ENCODE measurements at regions not wholly inside any gene's neighbourhood (a gene's known extent, or its start where the extent isn't known, plus 50 kb on each side); places are given as distances from the start of the nearest gene placed in this dataset.

GRCh38 chr2:19743641-19744040 is 158.1 kb downstream of the TTC32 start:
- Mint-ChIP-seq H3K27ac (no peak overlapping the region), H3K4me1 (ENCODE audit: low read depth) (no peaks in the 10 kb centered on the region), H3K4me3 (no peak overlapping the region), H3K27me3 (peaks cover 12% of the 10 kb centered on the region), H3K36me3 (ENCODE audit: low read depth) (no peaks in the 10 kb centered on the region), H3K9me3 (no peaks in the 10 kb centered on the region)
- no peak for DNase-seq

GRCh38 chr2:19742872-19743271 is 158.9 kb downstream of the TTC32 start:
- no peak overlapping the region for H3K27ac Mint-ChIP-seq
- no peaks in the 10 kb centered on the region for H3K4me1 Mint-ChIP-seq (ENCODE audit: low read depth)
- H3K9me3 Mint-ChIP-seq: no peaks in the 10 kb centered on the region
- DNase-seq: no peak
- peaks cover 18% of the 10 kb centered on the region for H3K27me3 Mint-ChIP-seq
- H3K36me3 Mint-ChIP-seq (ENCODE audit: low read depth): no peaks in the 10 kb centered on the region
- H3K4me3 Mint-ChIP-seq: no peak overlapping the region

GRCh38 chr2:19739256-19739655 is 162.5 kb downstream of the TTC32 start:
- no peak overlapping the region for H3K27ac Mint-ChIP-seq
- no peaks in the 10 kb centered on the region for H3K36me3 Mint-ChIP-seq (ENCODE audit: low read depth)
- no peak overlapping the region for H3K4me3 Mint-ChIP-seq
- H3K27me3 Mint-ChIP-seq: peaks cover 32% of the 10 kb centered on the region
- no peaks in the 10 kb centered on the region for H3K9me3 Mint-ChIP-seq
- DNase-seq: no peak
- no peaks in the 10 kb centered on the region for H3K4me1 Mint-ChIP-seq (ENCODE audit: low read depth)

- Mint-ChIP-seq H3K9me3 (no peaks in the 10 kb centered on the region), H3K27ac (no peak overlapping the region), H3K36me3 (ENCODE audit: low read depth) (no peaks in the 10 kb centered on the region), H3K4me1 (ENCODE audit: low read depth) (no peaks in the 10 kb centered on the region), H3K27me3 (peaks cover 32% of the 10 kb centered on the region), H3K4me3 (no peak overlapping the region)
- no peak for DNase-seq
Observed at GRCh38 chr2:19738707-19739106, 163.1 kb downstream of the TTC32 start.

- Mint-ChIP-seq H3K27ac (no peak overlapping the region), H3K4me3 (no peak overlapping the region), H3K9me3 (no peaks in the 10 kb centered on the region), H3K36me3 (ENCODE audit: low read depth) (no peaks in the 10 kb centered on the region), H3K4me1 (ENCODE audit: low read depth) (no peaks in the 10 kb centered on the region), H3K27me3 (peaks cover 36% of the 10 kb centered on the region)
- no peak for DNase-seq
Observed at GRCh38 chr2:19736191-19736831, 165.5 kb downstream of the TTC32 start.

GRCh38 chr2:19733951-19734425 is 167.8 kb downstream of the TTC32 start:
- no peak overlapping the region for H3K4me3 Mint-ChIP-seq
- H3K9me3 Mint-ChIP-seq: no peaks in the 10 kb centered on the region
- H3K4me1 Mint-ChIP-seq (ENCODE audit: low read depth): no peaks in the 10 kb centered on the region
- H3K27ac Mint-ChIP-seq: no peak overlapping the region
- H3K36me3 Mint-ChIP-seq (ENCODE audit: low read depth): no peaks in the 10 kb centered on the region
- peaks cover 26% of the 10 kb centered on the region for H3K27me3 Mint-ChIP-seq
- no peak for DNase-seq

- DNase-seq: no peak
- Mint-ChIP-seq H3K36me3 (ENCODE audit: low read depth) (no peaks in the 10 kb centered on the region), H3K9me3 (no peaks in the 10 kb centered on the region), H3K4me1 (ENCODE audit: low read depth) (no peaks in the 10 kb centered on the region), H3K27ac (no peak overlapping the region), H3K4me3 (no peak overlapping the region), H3K27me3 (peaks cover 22% of the 10 kb centered on the region)
Observed at GRCh38 chr2:19733390-19733789, 168.4 kb downstream of the TTC32 start.

- no peak for DNase-seq
- peaks cover 17% of the 10 kb centered on the region for H3K27me3 Mint-ChIP-seq
- no peak overlapping the region for H3K4me3 Mint-ChIP-seq
- H3K4me1 Mint-ChIP-seq (ENCODE audit: low read depth): no peaks in the 10 kb centered on the region
- no peaks in the 10 kb centered on the region for H3K36me3 Mint-ChIP-seq (ENCODE audit: low read depth)
- H3K27ac Mint-ChIP-seq: no peak overlapping the region
- H3K9me3 Mint-ChIP-seq: no peaks in the 10 kb centered on the region
Observed at GRCh38 chr2:19732255-19732654, 169.5 kb downstream of the TTC32 start.

- DNase-seq: no peak
- Mint-ChIP-seq H3K27ac (no peak overlapping the region), H3K27me3 (peaks cover 17% of the 10 kb centered on the region), H3K9me3 (no peaks in the 10 kb centered on the region), H3K4me1 (ENCODE audit: low read depth) (no peaks in the 10 kb centered on the region), H3K4me3 (no peak overlapping the region), H3K36me3 (ENCODE audit: low read depth) (no peaks in the 10 kb centered on the region)
Observed at GRCh38 chr2:19731515-19731914, 170.3 kb downstream of the TTC32 start.

- no peaks in the 10 kb centered on the region for H3K9me3 Mint-ChIP-seq
- no peak overlapping the region for H3K27ac Mint-ChIP-seq
- peaks cover 17% of the 10 kb centered on the region for H3K27me3 Mint-ChIP-seq
- H3K4me1 Mint-ChIP-seq (ENCODE audit: low read depth): no peaks in the 10 kb centered on the region
- no peaks in the 10 kb centered on the region for H3K36me3 Mint-ChIP-seq (ENCODE audit: low read depth)
- no peak for DNase-seq
- no peak overlapping the region for H3K4me3 Mint-ChIP-seq
Observed at GRCh38 chr2:19731037-19731436, 170.7 kb downstream of the TTC32 start.

GRCh38 chr2:19728125-19728524 is 173.7 kb downstream of the TTC32 start:
- H3K9me3 Mint-ChIP-seq: no peaks in the 10 kb centered on the region
- H3K4me3 Mint-ChIP-seq: no peak overlapping the region
- H3K27me3 Mint-ChIP-seq: peaks cover 4% of the 10 kb centered on the region
- no peaks in the 10 kb centered on the region for H3K4me1 Mint-ChIP-seq (ENCODE audit: low read depth)
- no peak for DNase-seq
- H3K36me3 Mint-ChIP-seq (ENCODE audit: low read depth): no peaks in the 10 kb centered on the region
- H3K27ac Mint-ChIP-seq: no peak overlapping the region

GRCh38 chr2:19725392-19725791 is 176.4 kb downstream of the TTC32 start:
- Mint-ChIP-seq H3K27me3 (no peaks in the 10 kb centered on the region), H3K9me3 (no peaks in the 10 kb centered on the region), H3K36me3 (ENCODE audit: low read depth) (no peaks in the 10 kb centered on the region), H3K4me3 (no peak overlapping the region), H3K4me1 (ENCODE audit: low read depth) (no peaks in the 10 kb centered on the region), H3K27ac (no peak overlapping the region)
- no peak for DNase-seq

- Mint-ChIP-seq H3K36me3 (ENCODE audit: low read depth) (no peaks in the 10 kb centered on the region), H3K27me3 (no peaks in the 10 kb centered on the region), H3K4me3 (no peak overlapping the region), H3K9me3 (no peaks in the 10 kb centered on the region), H3K27ac (no peak overlapping the region), H3K4me1 (ENCODE audit: low read depth) (no peaks in the 10 kb centered on the region)
- no peak for DNase-seq
Observed at GRCh38 chr2:19723021-19723420, 178.8 kb downstream of the TTC32 start.

- H3K27me3 Mint-ChIP-seq: peaks cover 3% of the 10 kb centered on the region
- no peak overlapping the region for H3K4me3 Mint-ChIP-seq
Observed at GRCh38 chr2:19722531-19722971, 179.2 kb downstream of the TTC32 start.

GRCh38 chr2:19720306-19720705 is 181.5 kb downstream of the TTC32 start:
- Mint-ChIP-seq H3K27ac (no peak overlapping the region), H3K4me3 (no peak overlapping the region), H3K4me1 (ENCODE audit: low read depth) (no peaks in the 10 kb centered on the region), H3K27me3 (peaks cover 4% of the 10 kb centered on the region), H3K36me3 (ENCODE audit: low read depth) (no peaks in the 10 kb centered on the region), H3K9me3 (no peaks in the 10 kb centered on the region)
- DNase-seq: no peak

More at GRCh38 chr2:19722531-19722971, 179.2 kb downstream of the TTC32 start:
- Mint-ChIP-seq H3K9me3 (no peaks in the 10 kb centered on the region), H3K36me3 (ENCODE audit: low read depth) (no peaks in the 10 kb centered on the region), H3K27ac (no peak overlapping the region), H3K4me1 (ENCODE audit: low read depth) (no peaks in the 10 kb centered on the region)
- DNase-seq: no peak

GRCh38 chr2:19719540-19719939 is 182.2 kb downstream of the TTC32 start:
- Mint-ChIP-seq H3K27me3 (peaks cover 4% of the 10 kb centered on the region), H3K4me3 (no peak overlapping the region), H3K4me1 (ENCODE audit: low read depth) (no peaks in the 10 kb centered on the region), H3K9me3 (no peaks in the 10 kb centered on the region), H3K36me3 (ENCODE audit: low read depth) (no peaks in the 10 kb centered on the region), H3K27ac (no peak overlapping the region)
- DNase-seq: no peak

Data from activated T-cell treated with anti-CD3 and anti-CD28 coated beads, Interleukin-2, amount 50 U/mL, for 24 hours (primary cell).